ENCODE measurements at regions not wholly inside any gene's neighbourhood (a gene's known extent, or its start where the extent isn't known, plus 50 kb on each side); places are given as distances from the start of the nearest gene placed in this dataset.
A peak's percentile ranks its signal among the peaks of the same experiment; 100 is the strongest.

- DNase-seq: no peak
Observed at GRCh38 chr13:29921542-29921941, 71.1 kb upstream of the UBL3 start.

DNA sequence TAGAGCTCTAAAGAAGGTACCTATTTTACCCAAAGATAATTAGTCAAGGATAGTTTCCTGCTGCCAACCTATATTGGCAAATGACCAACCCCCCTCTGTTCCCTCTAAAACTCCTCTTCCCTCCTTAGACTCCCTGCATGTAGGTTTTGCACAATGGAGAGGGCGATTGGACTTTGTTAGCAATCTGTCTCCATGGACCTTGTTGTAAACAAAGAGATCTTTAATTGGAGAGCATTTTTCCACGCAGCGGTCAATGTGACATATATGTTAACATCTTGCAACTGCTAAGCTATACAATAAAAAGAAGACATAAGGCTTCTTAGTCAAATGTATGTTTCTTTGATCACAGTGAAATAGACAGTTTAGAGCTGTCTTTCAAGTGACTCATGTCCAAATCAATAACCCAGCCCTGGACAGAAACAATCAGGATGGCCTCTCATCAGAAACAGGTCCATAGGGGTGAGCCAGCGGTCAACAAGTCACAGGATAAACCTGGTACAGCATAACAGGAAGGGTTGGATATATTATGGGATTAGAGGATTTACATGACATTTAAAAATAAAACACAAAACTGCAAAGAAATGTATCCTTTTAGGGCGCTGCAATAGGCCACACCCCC is 69.7 kb upstream of the UBL3 start:
- no peak for DNase-seq

GRCh38 chr13:29918845-29919244 is 68.4 kb upstream of the UBL3 start:
- DNase-seq: no peak

GRCh38 chr13:29917650-29918049 is 67.2 kb upstream of the UBL3 start:
- DNase-seq: peak; percentile 13

DNA sequence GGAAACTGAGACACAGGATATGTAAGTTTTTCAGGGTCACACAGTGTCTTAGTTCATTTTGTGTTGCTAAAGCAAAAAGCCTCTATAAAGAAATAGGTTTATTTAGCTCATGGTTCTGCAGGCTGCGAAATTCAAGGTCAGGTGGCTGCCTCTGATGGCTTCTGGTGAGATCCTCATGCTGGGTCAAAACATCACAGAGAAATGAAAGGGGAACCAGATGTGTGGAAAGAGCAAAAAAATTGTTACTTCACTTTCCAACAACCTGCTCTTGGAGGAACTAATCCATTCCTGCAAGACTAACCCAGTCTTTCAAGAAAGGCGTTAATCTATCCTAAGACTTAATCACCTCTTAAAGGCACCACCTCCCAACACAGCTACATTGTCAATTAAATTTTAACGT is 64.2 kb upstream of the UBL3 start:
- DNase-seq: no peak

DNA sequence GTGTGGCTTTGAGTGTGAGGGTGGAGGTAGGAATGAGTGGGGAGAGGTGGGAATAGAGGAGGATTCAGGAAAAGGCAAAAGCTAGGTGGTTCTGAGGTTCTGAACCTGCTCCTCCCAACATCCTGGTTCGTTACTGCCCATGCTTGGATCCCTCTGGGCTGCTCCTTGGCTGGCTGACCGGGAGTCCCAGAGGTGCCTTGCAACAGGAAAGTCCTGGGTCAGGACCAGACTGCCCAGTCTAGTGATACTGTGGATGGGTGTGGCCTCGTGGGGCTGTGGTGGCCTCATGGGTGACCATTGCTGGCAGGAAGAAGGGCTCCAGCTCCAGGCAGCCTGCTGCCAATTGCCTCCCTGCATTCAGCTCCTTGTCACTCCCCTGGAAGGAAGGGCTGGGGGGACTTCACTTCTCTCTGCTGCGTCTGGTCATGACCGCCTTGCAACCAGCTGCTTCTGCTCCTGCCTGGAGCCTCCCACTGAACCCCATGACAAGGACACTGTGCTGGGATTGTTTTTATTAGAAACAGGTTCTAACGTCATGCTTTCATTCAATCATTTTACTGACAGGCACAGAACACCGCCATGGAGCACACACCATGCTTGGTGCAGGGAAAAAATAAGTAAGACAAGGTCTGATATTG is 61.5 kb upstream of the UBL3 start:
- DNase-seq: no peak

DNA sequence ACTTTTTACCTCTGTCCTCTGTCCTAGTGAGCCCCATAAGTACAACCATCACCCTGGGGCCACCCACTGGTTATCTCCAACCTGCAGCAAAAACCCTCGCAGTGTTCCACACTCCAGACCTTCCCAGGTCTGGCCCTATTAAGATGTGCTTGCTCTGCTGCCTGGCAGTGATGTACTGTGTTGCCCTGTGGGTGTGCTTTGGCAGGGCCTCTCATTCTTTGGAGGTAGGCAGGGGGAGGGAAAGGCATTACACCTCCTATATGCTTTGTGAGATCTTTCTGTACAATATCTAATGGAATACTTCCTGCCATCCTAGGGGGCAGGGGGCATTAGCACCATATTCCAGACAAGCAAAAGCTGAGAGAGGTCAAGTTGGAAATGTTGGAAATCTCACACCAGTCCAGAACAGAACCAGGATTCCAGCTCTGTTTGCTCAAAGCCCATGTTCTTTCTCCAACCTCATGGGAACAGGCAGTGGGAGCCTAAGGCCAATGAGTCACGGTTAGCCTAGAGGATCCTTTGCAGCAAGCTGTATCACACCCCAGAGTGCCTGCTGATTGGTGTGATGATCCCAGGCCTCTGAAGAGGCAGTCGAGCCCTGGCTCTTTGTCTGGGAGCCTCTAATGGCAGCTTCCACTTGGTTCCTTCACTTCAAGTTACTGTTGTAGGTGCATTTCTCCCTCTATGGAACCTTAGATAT is 59.7 kb upstream of the UBL3 start:
- DNase-seq: no peak

- no peak for DNase-seq
Observed at GRCh38 chr13:29909081-29909730, 58.8 kb upstream of the UBL3 start.

GRCh38 chr13:29908416-29909080 is 58.1 kb upstream of the UBL3 start:
- DNase-seq: no peak

- no peak for DNase-seq
Observed at GRCh38 chr13:29907670-29908069, 57.3 kb upstream of the UBL3 start.

- DNase-seq: no peak
Observed at GRCh38 chr13:29906432-29907011, 56.1 kb upstream of the UBL3 start.

DNA sequence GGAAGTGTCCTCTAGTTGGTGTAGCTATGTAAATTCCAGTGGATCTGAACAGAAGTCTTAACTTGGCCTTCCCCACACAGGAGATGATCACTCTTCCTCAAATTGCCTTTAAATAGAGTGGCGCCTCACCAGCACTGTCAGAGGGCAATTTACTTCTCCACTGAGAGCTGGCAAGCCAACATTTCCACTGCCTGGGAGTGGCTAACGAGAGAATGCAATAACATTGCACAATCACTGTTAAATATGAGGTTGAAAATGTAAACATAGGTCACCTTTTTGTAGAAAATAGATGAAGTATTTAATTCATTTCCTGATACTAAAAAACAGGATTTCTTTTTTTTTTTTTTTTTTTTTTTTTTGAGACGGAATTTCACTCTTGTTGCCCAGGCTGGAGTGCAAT is 55.4 kb upstream of the UBL3 start:
- DNase-seq: no peak

DNA sequence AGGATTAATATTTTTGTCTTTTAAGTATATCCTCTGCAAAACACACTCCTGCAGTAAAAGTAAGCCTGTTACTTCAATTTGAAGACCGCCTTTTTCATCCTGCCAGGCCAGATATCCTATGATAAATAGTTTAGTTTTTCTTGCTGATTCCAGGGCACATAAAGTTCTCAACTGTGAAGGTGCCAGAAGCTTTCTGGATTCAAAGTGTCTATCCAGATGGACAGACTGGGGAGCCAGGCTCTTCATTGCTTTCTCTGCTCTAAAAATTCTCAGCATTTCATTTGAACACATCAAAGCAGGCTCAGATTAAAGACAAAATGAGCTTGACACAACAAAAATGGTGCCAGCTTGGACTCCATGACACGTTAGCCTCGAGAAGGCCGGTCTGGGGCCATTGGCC is 53.6 kb upstream of the UBL3 start:
- DNase-seq: no peak

DNA sequence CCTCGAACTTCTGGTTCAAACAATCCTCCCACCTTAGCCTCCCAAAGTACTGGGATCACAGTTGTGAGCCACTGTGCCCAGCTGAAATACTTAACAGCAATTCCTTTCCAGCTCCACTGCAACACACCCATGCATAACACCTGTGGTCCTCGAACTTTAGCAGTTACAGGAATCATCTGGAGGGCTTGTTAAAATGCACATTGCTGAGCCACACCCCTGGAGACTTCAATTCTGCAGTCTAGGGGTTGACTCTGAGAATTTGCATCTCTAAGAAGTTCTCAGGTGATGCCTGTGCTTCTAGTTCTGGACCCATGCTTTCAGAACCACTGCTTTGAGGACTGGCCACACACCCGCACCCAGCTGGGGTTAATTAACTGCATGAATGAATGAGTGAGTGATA is 53.1 kb upstream of the UBL3 start:
- no peak for DNase-seq

DNA sequence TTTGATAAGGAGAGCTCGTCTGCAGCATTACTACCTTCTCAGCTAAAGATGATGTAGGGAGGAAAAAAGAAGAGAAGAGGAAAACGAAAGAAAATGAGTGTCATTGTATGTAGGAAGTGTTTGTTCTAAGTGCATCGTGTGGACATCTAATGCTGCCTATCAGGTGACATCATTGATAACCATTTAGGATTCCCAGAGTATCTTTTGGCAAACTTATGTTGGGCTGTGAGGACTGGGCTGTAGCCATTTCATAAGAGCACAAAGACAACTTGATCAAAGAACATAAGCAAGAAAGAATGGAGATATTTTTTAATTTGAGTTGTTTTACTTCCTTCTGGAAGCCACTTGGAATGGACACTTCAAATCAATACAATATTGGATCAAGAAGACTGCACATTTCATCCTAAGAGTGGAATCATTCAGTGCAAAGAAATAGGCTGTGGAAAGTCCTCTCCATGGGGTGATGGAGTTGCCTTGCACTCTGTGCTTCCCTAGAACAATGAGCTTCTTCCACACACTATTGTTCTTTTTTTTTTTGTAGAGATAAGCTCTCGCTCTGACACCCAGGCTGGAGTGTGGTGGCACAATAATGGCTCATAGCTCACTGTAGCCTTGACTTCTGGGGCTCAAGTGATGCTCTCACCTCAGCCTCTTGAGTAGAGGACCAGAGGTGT is 52.4 kb upstream of the UBL3 start:
- DNase-seq: no peak

DNA sequence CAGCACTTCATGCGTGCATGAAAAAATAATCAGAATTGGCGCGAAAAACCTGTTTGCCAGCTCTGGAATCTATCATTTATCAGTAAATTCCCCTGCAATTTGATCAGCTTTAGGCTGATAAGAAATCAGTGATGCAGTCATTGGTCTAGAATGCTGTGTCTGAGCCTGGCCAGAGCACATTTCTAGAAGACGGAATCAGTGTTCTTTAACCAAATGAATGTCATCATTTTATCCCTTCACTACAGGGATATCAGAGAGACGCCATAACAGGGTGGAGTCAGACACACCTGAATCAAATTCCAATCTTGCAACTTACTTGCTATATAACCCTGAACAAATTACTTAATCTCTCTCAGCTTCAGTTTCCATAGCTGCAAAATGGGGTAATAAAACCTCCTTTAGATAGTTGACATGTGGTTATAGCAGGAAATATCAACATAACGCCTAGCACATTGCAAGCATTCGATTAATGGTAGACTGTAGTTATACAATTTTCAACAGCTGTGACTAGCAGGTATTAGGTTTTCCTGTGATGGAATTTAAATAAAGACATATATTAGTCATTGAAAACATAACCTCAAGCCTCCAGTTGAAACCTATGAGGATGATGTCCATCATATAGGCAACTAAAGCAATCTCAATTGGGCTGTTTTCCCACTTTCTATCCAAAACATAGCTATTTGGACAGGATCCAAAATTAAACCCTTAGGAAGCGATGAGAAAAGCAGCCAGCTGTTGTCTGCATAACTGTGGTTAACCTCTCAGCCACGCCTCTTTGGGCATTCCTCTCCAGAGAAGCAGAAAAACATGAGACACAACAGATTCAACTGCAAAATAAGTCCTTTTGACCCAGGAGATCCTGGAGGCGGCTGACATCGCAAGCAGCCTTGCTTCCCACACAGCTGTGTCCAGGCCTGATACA is 51.6 kb upstream of the UBL3 start:
- DNase-seq: peak; percentile 71

Data from DMS79 treated with DMSO at 0.1 percent for 48 hours (cell line).